NCI-H2081 treated with DMSO at 0.1 percent for 48 hours (cell line): ENCODE measurements at regions not wholly inside any gene's neighbourhood (a gene's known extent, or its start where the extent isn't known, plus 50 kb on each side); places are given as distances from the start of the nearest gene placed in this dataset.

Experiments
- DNase-seq: peaks from one replicate; lab custom pipeline; 2025; lab: John Stamatoyannopoulos, UW

DNA sequence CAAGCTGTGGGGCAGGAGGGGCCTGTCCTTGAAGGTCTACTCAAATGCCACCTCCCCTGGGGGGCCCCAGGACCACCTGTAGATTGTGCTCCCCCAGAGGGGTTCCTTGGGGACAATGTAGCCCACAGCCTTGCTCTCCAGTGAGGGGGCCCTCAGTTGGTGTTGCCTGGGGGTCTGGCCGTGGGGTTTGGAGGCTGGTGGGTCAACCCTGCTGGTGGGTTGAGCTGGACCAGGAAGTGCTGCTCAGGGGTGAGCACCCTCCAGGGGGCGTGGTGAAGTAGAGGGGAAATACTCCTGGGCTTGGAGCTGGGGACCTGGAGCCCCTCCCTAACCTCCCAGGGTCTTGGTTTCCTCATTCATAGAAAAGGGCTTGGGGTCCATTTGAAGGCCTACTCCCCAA lies 143.6 kb upstream of the WNT4 start:
- no peak for DNase-seq

DNA sequence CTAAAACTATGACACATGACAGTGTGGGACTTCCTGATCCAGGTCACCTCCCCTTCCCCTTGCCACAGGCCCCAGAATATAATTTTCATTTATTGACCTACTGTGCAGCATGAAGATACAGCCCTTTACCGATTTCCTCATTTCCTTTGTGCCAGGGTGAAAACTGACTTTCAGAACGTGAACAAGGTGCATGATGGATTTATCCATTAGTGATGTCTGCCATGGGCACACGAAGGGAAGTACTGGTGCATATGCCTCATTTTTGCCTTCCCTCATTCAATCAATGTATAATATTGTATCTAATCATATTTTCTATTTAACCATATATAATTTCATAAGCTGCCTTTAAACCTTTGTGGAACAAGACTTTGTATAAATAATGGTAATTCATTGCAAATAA lies 144.4 kb upstream of the WNT4 start:
- no peak for DNase-seq

DNA sequence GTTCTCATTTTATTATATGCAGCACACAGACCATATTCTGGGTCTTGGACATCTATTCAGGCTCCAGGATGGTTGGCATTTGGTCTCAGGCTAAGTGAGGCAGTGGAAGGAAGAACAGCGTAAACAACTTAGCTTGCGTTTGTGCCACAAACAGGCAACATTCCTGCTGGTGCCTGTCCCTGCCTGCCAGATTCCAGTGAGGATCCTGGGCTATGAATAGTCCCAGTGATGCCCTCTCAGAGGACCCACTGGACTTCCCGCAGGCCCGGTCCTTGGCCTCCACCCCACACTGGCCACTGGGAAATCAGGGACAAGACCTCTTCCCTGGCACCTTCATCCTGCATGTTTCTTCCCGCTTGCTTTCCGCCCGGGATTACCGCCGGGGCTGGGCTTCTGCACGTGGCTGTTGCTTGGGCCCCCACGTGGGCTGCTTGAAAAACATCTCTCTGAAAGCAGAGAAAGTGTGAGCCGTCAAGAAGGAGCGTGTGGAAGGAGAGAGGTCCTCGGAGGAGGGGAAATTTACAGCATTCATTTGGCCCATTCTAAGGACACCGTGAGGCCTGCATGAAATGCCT lies 145.1 kb upstream of the WNT4 start:
- no peak for DNase-seq

DNA sequence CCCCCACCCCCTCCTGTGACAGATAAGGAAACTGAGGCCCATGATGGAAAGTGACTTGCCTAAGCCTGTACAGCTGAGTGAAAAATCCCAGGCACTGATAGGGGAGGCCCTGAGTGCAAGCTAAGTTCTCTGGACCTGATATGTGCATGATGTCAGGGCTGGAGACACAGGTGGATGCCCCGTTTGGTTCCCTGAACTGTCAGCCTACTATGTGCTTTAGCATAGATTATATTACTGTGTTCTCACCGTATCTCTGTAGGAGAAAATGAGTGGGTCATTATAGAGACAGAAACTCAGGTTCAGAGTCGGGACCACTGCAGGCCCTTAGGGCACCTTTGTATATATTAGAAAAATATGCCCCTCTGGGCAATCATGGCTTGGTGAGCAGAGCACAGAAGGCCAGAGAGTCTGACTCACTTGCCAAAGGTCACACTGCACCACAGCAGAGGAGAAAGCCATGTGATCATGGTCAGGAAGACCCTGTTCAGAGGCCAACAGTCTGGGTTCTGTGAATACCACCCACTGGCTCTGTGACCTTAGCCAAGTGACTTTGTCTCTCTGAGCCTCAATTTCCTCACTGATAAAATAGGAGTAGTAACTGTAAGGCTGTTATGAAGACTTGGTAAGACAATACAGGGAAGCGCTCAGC lies 145.8 kb upstream of the WNT4 start:
- DNase-seq, result no peak

DNA sequence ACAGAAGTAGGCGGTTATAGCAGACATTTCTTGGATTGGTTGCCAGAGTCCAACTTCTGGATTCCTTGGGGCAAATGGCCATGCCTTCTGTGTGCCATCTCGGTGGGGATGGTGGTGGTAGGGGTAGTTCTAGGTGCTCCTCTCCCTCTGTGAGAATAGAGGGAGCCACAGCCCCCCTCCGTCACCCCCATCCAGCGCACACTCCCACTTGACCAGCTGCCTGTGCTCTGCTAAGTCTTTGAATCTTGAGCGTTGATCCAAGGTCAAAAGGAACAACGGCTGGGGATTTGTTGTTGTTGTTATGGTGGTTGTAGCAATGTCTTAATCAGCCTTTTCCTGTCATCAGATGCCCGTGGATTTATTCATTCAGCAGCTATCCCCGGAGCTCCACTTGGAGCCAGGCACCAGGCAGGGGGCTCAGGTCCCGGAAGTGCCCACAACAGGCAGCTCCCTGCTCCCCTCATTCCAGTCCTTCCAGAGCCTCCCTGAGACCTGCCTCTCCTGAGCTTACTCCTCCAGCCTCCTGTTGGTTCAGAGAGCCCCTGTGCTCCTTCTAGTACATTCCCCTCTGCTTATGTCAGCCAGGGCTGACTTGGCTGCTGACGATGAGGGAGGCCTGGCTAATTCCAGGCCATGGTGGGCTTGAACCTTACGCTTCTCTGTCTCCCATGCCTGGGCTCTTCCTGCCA lies 146.6 kb upstream of the WNT4 start:
- no peak for DNase-seq

DNA sequence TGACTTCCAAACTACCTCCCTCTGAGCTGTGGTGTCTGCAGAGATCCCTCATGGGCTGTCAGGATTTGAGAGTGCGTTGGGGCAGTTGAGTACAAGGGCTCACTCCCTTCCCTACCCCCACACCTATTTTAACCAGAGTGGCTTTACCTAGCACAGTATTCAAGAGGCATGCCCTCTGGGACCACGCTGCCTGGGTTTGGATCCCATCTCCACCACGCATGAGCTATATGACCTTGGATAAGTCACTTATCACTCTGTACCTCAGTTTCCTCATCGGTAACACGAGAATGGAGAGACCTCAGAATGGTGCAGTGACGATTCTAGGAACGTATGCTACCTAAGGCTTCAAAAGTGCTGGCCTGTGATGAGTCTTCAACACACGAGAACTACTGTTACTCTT lies 147.3 kb upstream of the WNT4 start:
- DNase-seq, result no peak

DNA sequence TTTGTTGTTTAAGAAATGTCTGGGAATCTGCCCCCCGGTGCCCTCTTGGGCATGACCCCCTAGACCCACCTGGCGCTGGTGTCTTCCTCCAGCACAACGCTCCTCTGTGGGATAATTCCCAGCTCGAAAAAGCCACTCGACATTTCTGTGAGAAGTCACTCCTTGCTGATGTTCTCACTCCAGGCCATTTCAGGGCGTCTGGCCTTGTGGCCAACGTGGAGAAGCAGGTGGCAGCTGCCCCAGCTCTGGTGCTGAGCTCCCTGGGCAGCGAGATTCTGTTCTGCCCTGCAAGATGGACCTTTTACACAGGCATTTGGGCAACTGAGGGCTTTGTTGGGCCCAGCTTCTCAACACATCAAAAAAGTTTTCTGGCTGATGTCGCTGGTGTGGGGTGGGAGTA lies 147.7 kb upstream of the WNT4 start:
- no peak for DNase-seq

DNA sequence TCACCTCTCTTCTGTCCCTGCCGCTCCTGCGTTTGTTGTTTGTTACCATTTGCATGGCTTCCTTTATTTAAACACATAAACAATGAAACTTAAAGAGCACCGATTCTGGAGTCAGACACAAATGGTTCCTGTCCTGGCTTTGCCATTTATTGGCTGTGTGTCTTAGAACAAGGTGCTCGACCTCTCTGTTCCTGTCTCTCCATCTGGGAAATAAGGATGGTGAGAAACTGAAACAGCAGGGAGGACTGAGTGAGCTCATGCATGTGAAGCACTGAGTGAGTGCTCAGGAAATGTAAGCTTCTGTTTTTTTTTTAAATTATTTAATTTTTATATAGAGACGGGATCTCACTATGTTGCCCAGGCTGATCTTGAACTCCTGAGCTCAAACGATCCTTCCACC lies 148.2 kb upstream of the WNT4 start:
- no peak for DNase-seq

DNA sequence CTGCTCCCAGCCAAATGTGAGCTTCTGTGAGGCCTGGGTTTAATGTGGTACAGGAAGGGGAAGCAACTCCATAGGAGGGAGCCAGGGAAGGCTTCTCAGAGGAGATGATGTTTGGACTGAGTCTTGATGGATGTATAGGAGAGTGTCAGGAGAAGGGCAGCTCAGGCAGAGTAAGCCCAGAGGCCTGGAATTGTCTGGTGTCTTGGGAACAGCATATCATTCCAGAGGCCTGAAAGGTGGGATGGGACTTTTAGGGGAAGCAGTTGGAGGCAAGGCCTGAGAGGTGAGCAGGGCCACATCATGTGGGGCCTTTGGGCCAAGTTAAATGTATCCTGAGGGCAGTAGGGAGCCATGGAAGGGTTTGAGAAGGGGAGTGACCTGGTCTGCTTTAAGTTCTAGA lies 148.6 kb upstream of the WNT4 start:
- DNase-seq, result no peak

DNA sequence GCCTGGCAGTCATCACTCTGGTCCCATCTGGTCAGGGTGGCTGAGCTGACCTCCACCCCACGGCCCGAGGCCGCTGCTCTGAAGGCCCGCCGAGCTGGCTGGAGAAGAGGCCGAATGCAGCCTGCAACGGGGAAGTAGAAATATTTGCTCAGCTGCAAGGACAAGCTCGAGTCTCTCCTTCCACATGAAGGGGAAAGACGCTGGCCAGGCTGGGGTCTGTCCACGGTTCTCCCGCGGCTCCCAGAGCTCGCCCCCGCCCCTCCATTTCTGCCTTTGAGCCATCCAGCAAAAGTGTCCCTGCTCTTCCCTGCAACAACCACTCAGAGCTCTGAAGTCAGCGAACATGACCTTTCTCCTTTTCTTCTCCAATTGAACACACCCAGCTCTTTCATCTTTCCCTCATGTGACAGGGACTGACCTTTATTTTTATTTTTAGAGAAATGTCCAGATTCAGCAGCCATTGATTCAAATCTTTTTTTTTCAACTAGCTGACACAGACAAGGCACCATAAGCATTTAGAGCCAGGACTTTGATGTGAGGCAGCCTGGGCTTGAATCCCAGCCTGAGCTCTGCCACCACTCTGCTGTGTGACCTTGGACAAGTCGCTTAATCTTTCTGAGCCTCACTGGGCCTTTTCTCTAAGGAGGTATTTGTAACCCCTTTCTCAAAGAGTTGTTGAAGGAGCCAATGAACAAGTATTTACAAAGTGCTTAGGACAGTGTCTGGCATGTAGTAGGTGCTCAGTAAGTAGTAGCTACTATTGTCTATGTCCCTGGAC lies 149.3 kb upstream of the WNT4 start:
- DNase-seq, result no peak

DNA sequence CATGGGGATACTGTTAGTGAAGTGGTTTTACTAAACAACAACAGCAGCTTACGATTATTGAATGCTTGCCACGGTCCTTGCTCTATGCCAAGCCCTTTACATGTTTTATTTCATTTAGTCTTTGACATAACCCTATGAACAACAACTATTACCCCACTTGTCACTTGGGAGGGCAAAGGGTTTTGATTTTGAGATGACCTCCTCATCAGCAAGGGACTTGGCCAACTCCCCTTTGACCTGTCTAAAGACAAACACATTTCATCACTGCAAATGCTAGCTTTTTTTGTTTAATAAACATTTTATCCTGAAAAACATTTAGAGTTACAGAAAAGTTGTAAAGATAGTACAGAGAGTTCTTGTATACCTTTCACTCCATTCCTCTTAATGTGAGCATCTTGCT lies 152.5 kb upstream of the WNT4 start:
- DNase-seq, result no peak

DNA sequence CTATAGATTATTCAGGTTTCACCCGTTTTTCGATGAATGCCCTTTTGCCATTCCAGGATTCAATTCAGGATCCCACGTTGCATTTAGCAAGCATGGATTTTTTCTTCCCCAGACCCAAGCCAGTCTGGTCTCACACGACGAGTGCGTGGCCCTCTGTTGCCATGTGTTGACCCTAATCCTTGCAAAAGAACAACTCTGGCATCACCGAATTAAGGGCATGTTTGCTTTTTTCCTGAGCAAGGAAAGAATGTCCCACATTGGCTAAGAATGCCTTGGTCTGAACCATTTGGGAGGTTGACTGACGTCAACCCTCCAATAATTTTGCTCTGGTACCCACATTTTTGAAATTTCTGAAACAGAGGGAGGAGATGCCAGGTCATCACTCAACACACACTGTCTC lies 153.0 kb upstream of the WNT4 start:
- DNase-seq, result no peak

DNA sequence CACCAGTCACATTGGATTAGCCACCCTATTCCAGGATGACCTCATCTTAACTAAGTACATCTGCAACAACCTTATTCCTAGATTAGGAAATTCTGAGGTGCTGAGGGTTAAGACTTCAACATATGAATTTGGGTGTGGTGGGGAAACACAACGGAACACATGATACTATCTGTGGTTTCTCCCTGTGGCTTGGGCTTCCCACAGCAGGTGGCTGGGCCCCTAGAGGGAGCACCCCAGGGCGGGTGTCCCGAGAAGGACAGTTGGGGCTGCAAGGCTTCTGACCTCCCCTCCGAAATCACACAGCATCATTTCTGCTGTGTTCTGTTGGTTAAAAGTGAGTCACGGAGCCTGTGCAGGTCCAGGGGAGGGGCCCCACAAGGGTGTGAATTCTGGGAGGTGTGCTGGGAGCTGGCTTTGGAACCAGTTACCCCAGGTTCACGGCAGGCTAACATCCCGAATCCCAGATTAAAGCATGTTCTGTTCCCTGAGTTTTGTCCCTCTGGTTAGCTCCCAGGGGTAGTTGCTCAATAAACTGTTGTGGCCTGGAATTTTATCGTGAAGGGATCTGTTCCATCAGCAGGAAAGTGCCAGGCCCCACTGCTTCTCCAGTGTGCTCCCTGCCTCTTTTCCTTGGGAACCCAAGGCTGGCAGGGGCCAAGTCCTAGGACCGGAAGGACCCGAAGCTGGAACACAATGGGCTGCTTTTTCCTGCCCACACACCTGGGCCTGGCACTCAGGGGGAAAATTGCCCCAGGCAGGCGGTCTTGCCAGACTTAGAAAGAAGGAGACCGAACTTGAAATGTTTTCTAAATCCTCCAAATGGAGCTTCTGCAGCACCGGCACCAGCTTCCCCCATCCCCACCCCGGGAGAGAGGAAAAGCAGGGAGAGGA lies 154.0 kb upstream of the WNT4 start:
- DNase-seq, result no peak

DNA sequence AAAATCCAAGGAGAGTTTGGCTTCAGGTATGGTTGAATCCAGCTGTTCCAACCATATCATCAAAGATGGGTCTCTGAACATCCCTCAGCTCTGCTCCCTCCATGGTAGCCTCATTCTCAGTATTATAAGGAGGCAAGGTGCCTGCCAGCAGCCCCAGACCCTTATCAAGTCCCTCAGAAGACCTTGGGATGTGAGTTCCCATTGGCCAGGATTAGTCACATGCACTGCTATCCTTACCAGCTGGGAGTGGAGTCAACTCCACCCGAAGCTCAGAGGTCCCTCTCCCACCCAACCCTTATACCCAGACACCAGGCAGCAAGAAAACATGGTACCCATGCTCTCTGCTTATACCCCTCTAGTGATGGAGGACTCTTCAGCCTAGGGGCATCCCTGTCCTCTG lies 153.7 kb upstream of the ZBTB40 start:
- DNase-seq, result no peak

DNA sequence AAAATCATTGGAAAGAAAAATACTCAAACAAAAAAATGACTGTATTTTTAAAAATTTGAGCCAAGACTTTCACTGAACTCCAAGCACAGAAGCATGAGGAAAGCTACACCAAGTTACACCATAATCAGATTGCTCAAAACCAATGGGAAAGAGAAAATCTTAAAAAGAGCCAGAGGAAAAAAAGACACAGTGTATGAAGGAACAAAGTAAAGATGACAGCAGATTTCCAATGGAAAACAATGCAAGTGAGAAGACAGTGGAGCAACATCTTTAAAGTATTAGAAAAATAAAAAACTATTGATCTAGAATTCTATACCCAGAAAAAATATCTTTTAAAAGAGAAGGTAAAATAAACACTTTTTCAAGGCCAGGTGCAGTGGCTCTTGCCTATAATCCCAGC lies 147.8 kb upstream of the ZBTB40 start:
- DNase-seq, result no peak

DNA sequence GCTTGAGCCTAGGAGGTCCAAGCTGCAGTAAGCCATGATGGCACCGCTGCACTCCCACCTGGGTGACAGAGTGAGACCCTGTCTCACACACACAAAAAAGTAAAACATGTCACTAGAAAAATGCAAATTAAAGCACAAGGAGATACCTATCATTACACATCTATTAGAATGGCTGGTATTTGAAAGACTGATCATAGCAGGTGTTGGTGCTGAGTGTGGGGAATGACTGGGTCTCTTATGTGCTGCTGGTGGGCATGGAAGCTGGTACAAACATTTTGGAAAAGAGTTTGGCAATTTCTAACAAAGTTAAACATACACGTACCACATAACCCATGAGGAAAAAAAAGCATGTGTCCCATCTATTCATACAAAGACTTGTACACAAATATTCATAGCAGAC lies 142.1 kb upstream of the ZBTB40 start:
- DNase-seq, result no peak

DNA sequence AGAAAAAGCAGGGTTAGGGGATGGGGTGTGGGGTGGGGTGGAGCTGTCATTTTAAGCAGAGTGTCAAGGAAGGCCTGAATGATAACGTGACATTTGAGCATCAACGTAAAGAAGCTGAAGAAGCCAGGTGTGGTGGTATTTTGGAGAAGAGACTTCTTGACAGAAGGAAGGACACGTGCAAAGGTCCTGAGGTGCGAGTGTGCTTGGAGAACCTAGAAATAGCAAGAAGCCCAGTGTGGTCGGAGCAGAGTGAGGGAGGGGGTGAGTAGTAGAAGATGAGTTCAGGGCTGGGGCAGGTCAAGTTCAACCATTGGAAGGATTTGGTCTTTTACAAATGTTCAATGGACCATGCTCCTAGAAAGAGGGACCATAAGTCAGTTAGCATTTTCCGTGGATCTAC lies 140.2 kb upstream of the ZBTB40 start:
- DNase-seq, result no peak

DNA sequence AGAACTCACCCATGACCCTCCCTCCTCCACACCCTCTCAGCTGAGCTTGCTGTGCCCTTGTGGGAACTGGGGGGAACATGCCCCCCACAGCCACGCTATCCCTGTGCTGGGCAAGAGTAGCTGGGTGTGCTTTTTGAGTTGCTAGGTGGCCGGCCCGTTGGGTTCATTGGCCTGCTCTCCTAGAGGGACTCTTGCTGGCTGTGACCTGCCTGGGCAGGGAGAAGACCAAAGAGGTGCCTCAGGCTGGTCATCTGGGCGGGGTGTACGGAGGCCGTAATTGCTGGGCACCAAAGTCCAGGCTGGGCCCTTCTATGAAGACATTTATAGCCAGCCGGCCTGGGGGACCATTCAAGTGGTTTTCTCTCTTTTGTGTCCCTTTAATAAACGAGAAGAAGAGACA lies 138.3 kb upstream of the ZBTB40 start:
- no peak for DNase-seq

DNA sequence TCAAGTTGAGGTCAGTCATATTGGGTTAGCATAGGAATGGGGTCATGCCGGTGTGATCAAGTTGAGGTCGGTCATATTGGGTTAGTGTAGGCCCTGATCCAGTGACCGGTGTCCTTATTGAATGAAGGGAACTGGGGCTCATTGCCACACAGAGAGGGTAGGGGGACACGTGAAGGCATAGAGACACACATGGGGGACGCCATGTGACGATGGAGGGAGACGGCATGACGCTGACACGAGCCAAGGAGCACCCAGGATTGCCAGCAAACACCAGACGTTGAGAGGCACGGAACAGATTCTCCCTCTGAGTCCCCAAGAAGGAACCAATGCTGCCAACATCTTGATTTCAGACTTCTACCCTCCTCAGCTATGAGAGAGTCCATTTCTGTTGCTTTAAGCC lies 136.9 kb upstream of the ZBTB40 start:
- no peak for DNase-seq

DNA sequence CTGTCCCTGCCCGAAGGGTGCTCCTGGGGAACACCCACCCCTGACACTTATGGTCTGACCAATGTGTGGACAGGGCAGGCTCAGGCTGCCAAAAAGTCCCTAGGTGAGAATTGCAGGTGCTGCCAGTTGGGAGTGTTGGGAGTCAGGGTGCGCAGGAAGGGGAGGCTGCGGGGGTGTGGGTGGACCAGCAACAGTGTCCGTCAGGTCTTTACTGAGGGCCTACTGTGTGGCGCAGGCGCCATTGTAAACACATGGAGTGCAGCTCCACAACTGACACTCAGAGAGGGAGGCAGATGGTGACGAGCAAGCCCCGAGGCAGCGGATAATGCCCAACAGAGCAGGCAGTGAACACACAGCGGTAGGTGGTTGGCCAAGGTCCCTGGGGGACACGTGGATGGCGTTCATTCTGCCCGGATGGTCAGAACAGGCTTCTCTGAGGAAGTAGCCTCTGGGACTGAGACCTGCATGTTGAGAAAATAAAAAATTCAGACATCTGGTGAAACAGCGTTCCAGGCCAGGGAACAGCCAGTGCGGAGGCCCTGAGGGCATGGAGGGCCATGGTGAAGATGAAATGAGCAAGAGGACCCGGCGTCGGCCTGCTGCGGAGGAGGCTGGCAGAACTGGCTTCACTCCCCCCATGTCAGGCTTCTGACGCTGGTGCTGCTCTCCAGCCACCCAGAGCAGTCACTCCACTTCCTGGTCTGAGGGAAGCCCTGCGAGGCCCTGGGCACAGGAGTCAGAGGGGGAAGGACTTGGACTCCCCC lies 136.2 kb upstream of the ZBTB40 start:
- no peak for DNase-seq

DNA sequence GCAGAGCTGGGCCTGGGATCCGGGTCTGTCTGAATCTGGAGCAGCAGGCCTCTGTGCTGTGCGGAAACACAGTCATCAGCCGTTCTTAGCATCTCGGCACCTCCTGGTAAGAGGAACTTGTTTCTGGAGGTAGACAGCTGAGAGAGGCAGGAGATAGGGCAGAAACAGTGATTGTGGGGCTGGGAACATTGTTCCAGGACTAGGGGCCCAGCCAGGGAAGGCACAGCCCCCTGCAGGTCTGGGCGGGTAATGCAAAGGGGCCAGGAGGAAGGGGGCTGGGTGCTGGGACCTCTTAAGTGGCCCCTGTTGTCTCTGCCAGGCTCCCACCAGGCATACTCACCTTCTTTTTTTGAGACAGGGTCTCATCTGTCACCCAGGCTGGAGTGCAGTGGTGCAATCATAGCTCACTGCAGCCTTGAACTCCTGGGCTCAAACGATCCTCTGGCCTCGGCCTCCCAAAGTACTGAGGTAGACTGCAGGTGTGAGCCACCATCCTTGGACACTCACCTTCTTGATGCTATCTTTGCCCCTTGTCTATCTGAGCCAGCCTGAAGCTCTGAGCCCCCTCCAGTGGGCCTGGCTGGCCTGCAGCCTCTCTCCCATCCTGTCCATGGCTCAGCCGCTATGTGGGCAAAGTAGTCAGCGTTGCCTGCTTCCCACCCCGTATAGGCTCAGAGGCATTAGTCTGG lies 134.3 kb upstream of the ZBTB40 start:
- no peak for DNase-seq
